ENCODE measurements at regions not wholly inside any gene's neighbourhood (a gene's known extent, or its start where the extent isn't known, plus 50 kb on each side); places are given as distances from the start of the nearest gene placed in this dataset.

- no peak overlapping the region for H3K4me3 ChIP-seq (ENCODE audit: low read depth, low read length)
- no peak for TF ChIP-seq CTCF (IDR thresholded peaks at IDR 0.05; ENCODE audit: low read depth, low read length)
Measured at GRCh38 chr12:3980504-3981272, 107.5 kb upstream of the PARP11 start.

- no peak for TF ChIP-seq CTCF (IDR thresholded peaks at IDR 0.05; ENCODE audit: low read depth, low read length)
Measured at GRCh38 chr12:3977621-3978020, 104.4 kb upstream of the PARP11 start.

GRCh38 chr12:3976351-3976938 lies 103.2 kb upstream of the PARP11 start:
- H3K4me3 ChIP-seq (ENCODE audit: low read depth, low read length), result no peak overlapping the region
- no peak for TF ChIP-seq CTCF (IDR thresholded peaks at IDR 0.05; ENCODE audit: low read depth, low read length)

More at GRCh38 chr12:3977621-3978020, 104.4 kb upstream of the PARP11 start:
- H3K4me3 ChIP-seq (ENCODE audit: low read depth, low read length), result no peak overlapping the region

- no peak overlapping the region for H3K4me3 ChIP-seq (ENCODE audit: low read depth, low read length)
- no peak for TF ChIP-seq CTCF (IDR thresholded peaks at IDR 0.05; ENCODE audit: low read depth, low read length)
Measured at GRCh38 chr12:3975652-3976051, 102.5 kb upstream of the PARP11 start.

- TF ChIP-seq CTCF (IDR thresholded peaks at IDR 0.05; ENCODE audit: low read depth, low read length), result no peak
Measured at GRCh38 chr12:3974883-3975282, 101.7 kb upstream of the PARP11 start.

GRCh38 chr12:3973973-3974644 lies 100.9 kb upstream of the PARP11 start:
- no peak overlapping the region for H3K4me3 ChIP-seq (ENCODE audit: low read depth, low read length)
- no peak for TF ChIP-seq CTCF (IDR thresholded peaks at IDR 0.05; ENCODE audit: low read depth, low read length)

More at GRCh38 chr12:3974883-3975282, 101.7 kb upstream of the PARP11 start:
- no peak overlapping the region for H3K4me3 ChIP-seq (ENCODE audit: low read depth, low read length)

All from WI38 (cell line).